Forelimb muscle (tissue), 1 donor: ENCODE measurements at regions not wholly inside any gene's neighbourhood (a gene's known extent, or its start where the extent isn't known, plus 50 kb on each side); places are given as distances from the start of the nearest gene placed in this dataset.
"Not testable (repeated sequence)": the region's sequence is repeated elsewhere in the genome, so short reads cannot be mapped to it uniquely, and the experiment has no call there.

Experiments used
- DNase-seq: peaks from one replicate; pipeline ENCODE4 v3.0.0-alpha.2; 2013; ENCODE audit warnings: low read depth

DNA sequence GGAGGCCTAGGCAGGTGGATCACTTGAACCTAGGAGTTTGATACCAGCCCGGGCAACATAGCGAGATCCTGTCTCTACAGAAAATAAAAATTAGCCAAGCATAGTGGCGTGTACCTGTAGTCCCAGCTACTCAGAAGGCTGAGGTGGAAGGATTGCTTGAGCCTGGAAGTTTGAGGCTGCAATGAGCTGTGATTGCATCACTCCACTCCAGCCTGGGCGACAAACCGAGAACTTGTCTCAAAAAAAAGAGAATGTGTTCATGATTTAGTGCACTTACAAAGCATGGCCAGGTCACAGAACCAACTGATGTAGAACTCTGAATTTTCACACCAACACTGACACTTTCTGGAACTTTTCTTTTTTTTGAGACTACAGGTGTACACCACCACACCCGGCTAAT, 182.7 kb downstream of the ZFP64 start:
- no peak for DNase-seq

DNA sequence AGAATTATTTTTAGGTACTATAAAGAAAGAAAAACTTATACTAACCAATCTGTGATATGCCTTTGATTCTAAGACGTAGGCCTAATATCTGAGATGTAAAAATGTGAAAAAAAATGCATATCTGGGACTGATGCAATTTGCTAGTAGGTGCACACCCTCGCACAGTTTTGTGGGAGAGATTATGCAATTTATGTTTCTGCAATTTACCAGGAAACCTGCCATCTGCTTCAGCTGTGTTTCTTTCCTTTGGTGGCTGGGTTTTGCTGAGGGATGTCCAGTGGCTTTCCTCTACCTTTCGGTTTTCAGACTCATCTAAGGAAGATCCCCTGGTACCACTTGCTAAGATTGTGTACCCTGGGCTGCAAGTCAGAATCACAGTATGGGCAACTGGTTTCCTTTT, 186.9 kb downstream of the ZFP64 start:
- no peak for DNase-seq

DNA sequence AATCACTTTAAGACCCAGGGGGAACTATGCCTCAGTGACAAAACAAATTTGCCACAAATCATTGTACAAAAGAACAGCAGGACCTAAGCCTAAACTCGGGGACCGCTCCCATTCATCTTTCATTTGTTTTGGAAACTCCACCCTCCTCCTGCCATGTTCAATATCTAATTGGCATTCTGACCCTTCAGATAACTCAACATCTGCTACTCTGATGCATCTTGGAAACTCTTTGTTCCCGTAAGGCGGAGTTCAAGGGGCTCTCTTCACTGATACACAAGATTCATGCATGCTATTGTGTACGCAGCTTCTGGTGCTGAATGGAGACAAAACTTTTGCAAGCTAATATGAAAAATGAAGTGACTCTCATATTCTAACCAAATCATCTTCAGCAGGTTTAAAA, 187.6 kb downstream of the ZFP64 start:
- no peak for DNase-seq

DNA sequence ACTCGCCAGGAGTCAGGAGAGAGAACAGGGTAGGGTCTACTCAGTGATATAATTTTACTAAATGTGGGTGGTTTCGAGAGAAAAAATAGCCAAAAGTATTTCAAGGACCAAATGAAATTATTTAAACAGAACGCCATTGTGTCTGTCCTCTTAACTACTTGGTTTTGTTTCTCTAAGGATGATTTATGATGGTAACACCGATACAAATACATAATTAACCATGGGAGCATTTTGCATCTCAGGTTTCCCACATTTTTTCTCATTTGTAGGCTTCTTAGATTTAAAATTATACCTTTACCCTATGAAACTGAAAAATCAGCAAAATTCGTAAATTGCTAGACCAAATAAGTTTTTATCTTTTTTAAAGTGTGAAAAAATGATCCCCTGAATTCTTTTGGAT, 188.2 kb downstream of the ZFP64 start:
- DNase-seq: no peak

DNA sequence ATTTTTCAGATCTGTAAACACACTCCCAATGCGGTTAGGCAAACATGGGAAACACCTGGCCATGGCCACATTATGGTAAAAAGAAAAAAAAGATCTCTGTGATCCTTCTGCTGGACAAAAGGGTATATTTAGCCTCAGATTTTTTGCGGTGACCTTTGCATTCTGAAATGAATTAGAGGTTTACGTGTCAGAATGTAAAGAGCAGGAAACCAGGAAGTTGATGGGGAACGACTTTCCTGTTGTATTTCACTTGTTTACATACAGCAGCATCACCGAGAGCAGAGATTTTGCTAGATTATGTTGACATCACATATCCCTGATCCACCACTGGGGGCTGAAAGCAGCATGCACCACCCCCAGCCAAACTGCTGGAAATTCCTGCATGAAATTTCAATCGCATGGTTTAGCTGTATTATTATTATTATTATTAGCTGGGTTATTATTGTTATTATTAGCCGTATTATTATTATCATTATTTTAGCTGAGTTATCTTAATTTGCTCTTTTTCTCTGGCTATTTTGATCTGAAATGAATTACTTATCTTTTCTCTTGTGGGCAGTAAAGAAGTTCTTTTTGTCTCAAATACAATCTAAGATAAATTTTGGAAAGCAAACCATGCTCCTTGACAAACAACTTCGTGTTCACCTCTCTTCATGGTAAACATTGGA, 189.4 kb downstream of the ZFP64 start:
- no peak for DNase-seq

DNA sequence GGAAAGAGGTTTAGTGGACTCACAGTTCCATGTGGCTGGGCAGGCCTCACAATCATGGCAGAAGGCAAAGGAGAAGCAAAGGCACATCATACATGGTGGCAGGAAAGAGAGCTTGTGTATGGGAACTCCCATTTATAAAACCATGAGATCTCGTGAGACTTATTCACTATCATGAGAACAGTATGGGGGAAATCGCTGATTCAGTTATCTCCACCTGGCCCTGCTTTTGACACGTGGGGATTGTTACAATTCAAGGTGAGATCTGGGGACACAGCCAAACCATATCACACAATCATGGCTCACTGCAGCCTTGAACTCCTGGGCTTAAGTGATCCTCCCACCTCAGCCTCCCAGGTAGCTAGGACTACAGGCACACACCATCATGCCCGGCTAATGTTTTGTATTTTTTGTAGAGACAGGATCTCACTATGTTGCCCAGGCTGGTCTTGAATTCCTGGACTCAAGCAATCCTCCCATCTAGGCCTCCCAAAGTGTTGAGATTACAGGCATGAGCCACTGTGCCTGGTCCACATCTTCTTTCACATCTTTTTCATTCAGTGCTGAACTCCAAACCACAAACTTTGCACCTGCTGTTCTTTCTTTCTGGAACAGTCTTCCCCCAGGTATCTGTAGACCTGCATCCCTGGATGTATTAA, 194.2 kb downstream of the ZFP64 start:
- DNase-seq: not testable (repeated sequence)

DNA sequence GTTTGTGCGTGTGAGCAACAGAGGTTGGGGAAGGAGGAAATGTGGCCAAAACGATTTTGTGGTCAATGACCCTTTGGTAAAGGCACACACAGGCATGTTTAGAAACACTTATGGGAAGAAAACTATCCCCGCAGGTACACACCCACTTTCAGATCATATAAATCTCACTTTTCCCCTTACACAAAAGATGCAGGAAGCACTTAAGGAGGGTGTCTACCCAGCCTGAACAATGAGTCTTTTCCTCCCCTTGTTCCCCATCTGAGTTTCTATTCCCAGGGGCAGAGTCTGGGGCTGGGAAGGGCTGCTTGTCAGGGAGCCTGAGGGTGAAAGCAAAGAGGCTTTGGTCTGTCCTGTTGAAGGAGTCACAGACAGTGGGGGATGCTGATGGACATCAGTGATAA, 193.2 kb upstream of the SALL4 start:
- DNase-seq: no peak

DNA sequence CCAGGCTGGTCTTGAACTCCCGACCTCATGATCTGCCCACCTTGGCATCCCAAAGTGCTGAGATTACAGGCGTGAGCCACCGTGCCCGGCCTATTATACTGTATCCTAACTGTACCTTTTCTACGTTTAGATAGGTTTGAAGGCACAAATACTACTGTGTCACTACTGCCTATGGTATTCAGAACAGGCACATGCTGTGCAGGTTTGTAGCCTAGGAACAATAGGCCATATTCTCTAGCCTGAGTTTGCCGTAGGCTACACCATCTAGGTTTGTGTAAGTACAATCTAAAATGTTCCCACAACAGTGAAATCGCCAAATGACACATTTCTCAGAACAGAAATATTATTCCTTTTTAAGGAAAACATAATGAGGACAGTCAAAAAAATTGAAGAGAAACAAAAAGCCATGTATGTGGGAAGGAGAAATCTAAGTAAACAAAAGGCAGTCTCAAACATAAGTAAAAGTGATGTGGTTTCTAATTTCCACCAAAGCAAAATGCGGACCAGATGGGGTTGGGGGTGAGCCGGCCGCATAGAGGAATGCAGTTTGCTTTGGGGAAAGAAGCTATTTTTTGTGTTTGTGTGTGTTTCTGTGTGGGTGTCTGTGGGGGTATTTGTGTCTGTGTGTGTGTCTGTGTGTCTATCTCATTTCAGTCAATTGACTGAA, 192.6 kb upstream of the SALL4 start:
- DNase-seq: no peak

DNA sequence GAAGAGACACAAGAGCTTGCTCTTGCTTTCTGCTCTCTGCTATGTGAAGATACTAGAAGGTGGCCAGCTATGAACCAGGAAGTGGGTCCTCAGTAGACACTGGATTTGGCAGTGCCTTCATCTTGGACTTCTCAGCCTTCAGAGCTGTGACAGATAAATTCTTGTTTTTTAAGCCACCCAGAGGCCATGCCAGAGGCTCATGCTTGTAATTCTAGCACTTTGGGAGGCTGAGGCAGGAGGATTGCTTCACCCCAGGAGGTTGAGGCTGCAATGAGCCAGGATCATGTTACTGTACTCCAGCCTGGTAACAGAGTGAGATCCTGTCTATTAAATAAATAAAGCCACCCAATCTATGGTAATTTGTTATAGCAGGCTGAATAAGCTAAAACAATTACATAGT, 185.5 kb upstream of the SALL4 start:
- no peak for DNase-seq

DNA sequence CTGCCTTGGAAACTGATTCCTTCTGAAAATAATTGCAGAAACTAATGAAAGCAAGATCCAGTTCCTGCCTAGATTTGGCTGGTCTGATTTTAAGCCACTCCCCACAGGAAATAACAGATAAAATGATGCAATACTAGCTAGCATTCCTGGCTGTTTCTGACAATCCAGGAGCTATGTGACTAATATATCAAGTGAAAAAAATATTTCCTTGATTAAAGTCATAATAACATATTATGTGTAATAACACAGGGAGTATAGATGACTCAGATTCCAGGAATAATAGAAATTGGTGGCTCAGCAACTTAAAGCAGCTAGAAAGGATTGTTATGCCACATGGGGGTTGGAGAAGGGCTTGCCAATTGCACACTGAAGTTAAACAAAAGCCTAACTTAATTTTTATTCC, 182.7 kb upstream of the SALL4 start:
- DNase-seq: peak; percentile 65

DNA sequence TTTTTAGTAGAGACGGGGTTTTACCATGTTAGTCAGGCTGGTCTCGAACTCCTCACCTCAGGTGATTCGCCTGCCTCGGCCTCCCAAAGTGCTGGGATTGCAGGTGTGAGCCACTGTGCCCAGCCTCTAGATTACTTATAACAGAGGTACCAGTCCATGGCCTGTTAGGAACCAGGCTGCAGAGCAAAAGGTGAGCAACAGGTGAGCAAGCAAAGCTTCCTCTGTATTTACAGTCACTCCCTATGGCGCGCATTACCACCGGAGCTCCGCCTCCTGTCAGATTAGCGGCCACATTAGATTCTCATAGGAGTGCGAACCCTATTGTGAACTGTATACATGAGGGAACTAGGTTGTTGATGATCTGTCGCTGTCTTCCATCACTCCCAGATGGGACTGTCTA, 178.0 kb upstream of the SALL4 start:
- DNase-seq: no peak

DNA sequence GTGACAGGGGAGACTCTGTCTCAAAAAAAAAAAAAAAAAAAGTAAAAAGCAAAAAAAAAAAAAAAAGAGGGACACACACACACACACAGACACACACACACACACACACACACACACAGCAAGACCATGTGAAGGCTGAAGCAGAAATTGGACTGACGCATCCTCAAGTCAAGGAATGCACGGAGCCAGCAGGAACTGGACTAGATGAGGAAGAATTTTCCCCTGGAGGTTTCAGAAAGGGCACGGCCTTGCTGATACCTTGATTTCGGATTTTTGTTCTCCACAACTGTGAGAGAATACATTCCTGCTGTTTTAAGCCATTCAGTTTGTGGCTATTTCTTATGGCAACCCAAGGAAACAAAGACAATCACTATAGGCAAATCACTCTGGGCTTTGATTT, 176.9 kb upstream of the SALL4 start:
- no peak for DNase-seq

DNA sequence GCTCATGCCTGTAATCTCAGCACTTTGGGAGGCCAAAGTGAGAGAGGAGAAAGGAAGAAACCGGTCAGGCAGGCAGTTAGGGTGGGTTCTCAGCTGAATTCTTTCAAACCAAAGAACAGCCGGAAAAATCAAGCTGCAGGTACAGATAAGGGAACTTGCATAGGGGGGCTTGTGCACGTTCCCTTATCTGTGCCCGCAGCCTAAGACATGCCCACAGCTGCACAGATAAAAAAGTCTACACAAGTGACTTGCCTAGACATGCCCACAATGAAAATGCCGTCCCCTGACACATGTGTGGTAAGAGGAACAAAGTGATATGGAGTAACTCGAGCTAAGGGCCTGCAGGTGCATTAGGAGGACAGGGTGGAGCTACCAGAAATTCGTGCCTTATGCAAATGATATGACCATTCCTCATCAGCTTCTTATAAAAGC, 175.8 kb upstream of the SALL4 start:
- no peak for DNase-seq

DNA sequence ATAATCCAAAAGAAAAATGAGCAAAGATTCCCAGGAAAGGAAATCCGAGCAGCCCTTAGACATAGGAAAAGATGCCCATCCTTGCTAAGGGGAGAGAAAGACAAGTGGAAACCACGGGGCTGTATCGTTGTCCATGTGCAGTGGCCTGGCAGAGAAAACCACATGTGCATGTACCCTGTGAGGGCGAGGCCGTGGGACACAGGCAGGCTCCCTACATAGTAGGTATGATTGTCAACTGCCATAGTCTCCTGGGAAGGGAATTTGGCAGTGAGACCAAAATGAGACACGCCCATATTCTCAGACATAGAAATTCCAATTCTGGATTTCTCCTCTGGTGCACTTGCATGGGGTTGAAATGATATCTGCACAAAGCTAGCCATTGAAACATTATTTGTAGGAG, 169.7 kb upstream of the SALL4 start:
- DNase-seq: no peak

DNA sequence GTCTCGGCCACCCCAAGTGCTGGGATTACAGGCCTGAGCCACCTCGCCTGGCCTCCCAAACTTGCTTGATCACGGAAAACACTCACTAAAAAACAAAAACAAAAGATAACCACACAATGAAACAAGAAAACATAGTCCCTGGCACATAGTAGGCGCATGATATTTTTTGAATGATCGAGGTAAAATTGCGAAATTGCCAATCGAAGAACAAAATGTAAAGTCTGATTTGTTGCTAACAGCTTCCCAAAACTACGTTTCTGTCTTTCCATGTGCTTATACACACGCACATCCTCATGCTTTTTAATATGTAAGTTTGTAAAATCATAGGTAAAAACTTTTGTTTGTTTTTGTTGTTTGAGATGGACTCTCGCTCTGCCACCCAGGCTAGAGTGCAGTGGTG, 168.5 kb upstream of the SALL4 start:
- no peak for DNase-seq

DNA sequence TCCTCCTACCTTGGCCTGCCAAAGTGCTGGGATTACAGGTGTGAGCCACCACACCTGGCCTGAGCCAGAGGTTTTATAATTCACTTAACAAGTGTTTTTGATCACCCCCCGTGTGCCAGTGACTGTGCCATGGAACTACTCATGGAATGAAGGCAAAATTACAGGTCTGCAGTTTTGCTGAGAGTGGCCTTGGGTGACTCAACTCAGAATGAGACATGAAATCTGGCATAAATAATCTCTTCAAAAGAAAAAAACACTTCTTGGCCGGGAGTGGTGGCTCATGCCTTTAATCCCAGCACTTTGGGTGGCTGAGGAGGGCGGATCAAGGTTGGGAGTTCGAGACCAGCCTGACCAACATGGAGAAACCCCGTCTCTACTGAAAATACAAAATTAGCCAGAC, 166.9 kb upstream of the SALL4 start:
- no peak for DNase-seq

DNA sequence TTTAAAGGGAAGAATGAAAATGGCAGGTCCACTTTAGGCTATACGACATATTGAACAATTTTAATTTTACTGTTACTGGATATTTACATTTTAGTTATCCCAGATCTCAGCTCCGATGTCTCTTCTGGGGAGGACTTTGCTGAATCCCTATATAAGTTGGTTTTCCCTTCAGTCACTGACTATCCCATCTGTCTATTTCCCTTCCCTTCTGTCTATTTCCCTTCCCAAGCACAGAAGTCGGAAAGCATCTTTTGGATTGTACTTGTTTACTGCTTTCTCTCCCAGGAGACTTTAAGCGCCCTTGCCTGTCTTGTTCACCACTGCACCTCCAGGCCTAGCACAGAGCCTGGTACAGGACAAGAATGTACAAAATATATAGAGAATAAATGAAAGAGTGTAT, 165.8 kb upstream of the SALL4 start:
- no peak for DNase-seq

DNA sequence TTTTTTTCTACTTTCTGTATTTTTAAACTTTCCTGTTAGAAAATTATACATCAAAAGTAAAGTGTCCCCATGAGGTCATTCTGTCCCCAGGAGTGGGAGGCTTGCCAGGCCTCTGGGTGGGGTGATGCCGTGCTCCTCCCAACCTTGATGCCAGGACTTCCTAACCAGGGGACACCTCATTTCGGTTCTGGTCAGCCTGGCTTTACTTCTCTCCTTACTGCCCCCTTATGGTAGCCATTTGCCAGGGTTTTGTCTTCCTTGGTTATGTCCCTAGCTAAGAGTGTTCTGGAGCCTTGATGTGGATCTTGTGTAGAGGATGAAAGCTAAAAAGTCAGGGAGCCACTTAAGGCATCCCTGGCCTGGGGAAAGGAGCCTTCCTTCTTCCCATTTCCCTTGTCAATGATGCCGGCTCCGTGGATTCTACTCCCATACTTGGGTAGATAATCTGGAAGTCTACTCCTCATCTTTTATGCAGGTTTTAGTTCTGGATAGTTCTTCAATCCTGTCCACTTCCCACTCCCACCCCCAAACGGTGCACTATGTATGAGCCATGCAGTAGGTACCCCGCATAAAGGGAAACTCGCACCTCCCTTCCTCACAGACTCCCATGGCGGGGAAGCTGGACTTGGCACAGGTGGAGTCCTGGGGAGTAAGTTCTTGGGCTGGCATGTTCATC, 164.1 kb upstream of the SALL4 start:
- no peak for DNase-seq

DNA sequence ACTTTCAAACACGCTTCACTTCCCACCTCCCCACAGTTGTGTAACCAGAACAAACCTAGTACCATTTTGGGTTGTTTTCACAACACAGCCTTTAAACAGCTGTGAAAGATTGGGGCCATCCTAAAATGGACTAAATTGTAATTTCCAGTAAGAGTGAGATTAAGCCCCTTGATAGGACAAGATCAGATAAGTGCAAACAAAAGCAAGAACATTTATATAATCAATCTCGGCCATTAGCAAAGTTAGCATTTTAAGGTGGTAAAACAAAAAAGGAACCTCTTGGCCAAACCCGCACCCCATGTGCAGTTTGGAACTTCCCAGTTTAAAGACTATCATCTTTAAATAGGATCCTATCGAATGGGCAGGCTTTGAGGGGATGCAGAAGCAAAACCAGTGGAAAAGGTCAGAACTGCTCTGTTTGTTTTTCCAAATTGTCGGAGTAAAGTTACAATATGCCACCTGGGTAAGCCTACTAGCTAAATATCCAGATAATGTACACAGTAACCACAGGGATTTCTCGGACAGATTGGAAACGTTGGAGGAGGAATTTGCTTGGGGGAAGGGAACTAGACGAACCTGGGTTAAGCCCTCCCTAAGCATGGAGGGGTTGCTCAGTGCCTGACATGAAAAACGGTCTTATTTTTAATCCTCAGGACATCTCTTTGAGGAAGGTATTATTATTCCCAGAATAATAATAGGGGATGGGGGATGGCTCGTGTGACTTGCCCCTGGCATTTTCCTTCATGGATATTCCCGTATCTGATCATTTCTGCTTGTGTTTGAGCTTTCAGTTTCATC, 159.8 kb upstream of the SALL4 start:
- no peak for DNase-seq

DNA sequence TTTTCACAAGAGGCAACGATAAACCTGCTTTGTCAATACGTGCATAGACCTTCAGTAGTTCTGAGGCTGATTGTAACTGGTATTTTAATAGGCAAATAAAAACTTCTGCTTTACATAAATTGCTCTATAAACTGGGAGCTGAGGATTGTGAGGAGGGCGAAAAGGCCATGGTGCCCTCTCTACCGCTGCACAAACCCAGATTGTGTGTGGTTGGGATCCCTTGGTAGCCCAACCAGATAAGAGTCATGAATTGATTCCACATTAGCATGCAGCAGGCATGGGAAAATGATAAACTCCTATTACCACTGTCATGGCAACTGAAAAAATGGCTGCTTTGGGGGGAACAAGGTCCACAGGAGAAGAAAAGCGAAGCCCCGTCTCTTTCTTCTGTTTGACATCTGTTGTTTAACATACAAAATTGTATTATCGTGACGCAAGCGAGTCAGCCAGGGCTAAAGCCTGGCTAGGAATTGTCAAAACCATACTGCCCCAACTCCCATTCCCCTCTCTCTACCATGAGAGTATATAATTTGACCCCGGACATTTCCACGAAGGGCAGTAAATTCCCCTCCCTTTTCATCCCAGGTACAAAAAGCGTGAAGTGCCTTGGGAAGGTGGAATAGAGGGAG, 157.8 kb upstream of the SALL4 start:
- no peak for DNase-seq

DNA sequence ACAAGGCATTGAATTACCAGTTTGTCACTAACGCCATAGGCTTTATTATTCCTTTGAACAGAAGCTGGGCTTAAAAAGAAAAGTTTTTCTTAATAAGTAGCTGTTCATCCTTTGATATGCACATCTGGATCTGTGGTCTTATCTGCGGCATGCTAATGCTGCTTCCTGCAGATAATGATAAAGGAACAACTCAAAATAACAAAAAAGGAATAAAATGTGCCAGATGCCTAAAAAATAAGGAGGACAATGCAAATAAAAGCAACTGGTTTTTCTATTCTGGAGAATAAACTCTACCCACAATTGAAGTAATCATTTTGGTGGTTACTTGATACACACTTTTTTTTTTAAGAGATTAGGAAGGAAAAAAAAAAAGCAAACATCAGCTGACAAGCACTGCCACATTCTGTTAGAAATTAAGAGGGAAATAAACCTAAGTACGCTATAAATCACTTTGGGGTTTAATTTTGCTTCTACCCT, 156.8 kb upstream of the SALL4 start:
- DNase-seq: no peak
